GM23338 (cell line): ENCODE measurements at regions not wholly inside any gene's neighbourhood (a gene's known extent, or its start where the extent isn't known, plus 50 kb on each side); places are given as distances from the start of the nearest gene placed in this dataset.

Experiments used
- ATAC-seq: fragments of 200-7000 bp; cut with Tn5 transposase; 3 replicates; pipeline ENCODE4 v1.9.1; 2020
- DNase-seq: peaks from one replicate; pipeline ENCODE4 v3.0.0-alpha.2; 2015; ENCODE audit warnings: low spot score
- H2AFZ ChIP-seq: fragments of 200-600 bp; sonication (generic); 2 replicates; pipeline ENCODE4 v1.8.0; 2016; ENCODE audit warnings: antibody characterized with exemption, mild to moderate bottlenecking, moderate library complexity
- H3F3A ChIP-seq: fragments of 200-600 bp; sonication (generic); replicated peaks from 2 replicates; pipeline ENCODE4 v1.8.0; 2017; ENCODE audit warnings: antibody characterized with exemption, mixed run types, low read depth
- H3K27ac ChIP-seq: fragments of 200-600 bp; sonication (generic); 2 replicates; pipeline ENCODE4 v1.6.1; 2016; ENCODE audit warnings: low read depth
- H3K27me3 ChIP-seq: fragments of 200-600 bp; sonication (generic); 2 replicates; pipeline ENCODE4 v1.8.0; 2016; ENCODE audit warnings: mild to moderate bottlenecking, mixed run types, moderate library complexity; ENCODE audit not compliant: insufficient read depth
- H3K36me3 ChIP-seq: fragments of 200-600 bp; sonication (generic); 2 replicates; pipeline ENCODE4 v1.8.0; 2016; ENCODE audit warnings: mild to moderate bottlenecking; ENCODE audit not compliant: insufficient read depth
- H3K4me1 ChIP-seq: fragments of 200-600 bp; sonication (generic); 2 replicates; pipeline ENCODE4 v1.8.0; 2016; ENCODE audit warnings: mild to moderate bottlenecking, moderate library complexity; ENCODE audit not compliant: insufficient read depth
- H3K4me2 ChIP-seq: fragments of 200-600 bp; sonication (generic); 2 replicates; pipeline ENCODE4 v1.7.1; 2017; ENCODE audit warnings: mixed run types
- H3K4me3 ChIP-seq: fragments of 200-600 bp; sonication (generic); 2 replicates; pipeline ENCODE4 v1.6.1; 2016; ENCODE audit warnings: mixed run types
- H3K79me2 ChIP-seq: fragments of 200-600 bp; sonication (generic); replicated peaks from 2 replicates; pipeline ENCODE4 v1.8.0; 2017; ENCODE audit warnings: mild to moderate bottlenecking; ENCODE audit not compliant: insufficient read depth
- H3K9me2 ChIP-seq: fragments of 200-600 bp; sonication (generic); 2 replicates; pipeline ENCODE4 v1.8.0; 2017; ENCODE audit not compliant: insufficient read depth
- H4K20me1 ChIP-seq: fragments of 200-600 bp; sonication (generic); replicated peaks from 2 replicates; pipeline ENCODE4 v1.8.0; 2017; ENCODE audit warnings: mild to moderate bottlenecking; ENCODE audit not compliant: insufficient read depth
- H3K27ac Mint-ChIP-seq: 2 replicates; pipeline ENCODE4 v1.8.0; 2020; ENCODE audit warnings: inconsistent platforms, mild to moderate bottlenecking, moderate library complexity, mixed read lengths
- H3K27me3 Mint-ChIP-seq: 3 replicates; pipeline ENCODE4 v1.8.0; 2022; ENCODE audit warnings: low read depth, mild to moderate bottlenecking, moderate library complexity, mixed read lengths, inconsistent platforms; ENCODE audit not compliant: insufficient read depth, poor library complexity
- H3K36me3 Mint-ChIP-seq: 3 replicates; pipeline ENCODE4 v1.8.0; 2021; ENCODE audit warnings: low read depth, mild to moderate bottlenecking, inconsistent platforms, moderate library complexity, mixed read lengths
- H3K4me1 Mint-ChIP-seq: 3 replicates; pipeline ENCODE4 v1.8.0; 2020; ENCODE audit warnings: mild to moderate bottlenecking, inconsistent platforms, mixed read lengths
- H3K4me3 Mint-ChIP-seq: 3 replicates; pipeline ENCODE4 v1.8.0; 2021; ENCODE audit warnings: moderate library complexity, mild to moderate bottlenecking, inconsistent platforms, mixed read lengths
- H3K9me3 Mint-ChIP-seq: 3 replicates; pipeline ENCODE4 v1.8.0; 2020; ENCODE audit warnings: moderate library complexity, mild to moderate bottlenecking, inconsistent platforms, mixed read lengths
- EZH2 ChIP-seq: fragments of 200-600 bp; sonication (generic); IDR thresholded peaks from one replicate; pipeline ENCODE4 v1.8.0; 2017; ENCODE audit warnings: antibody characterized with exemption, mild to moderate bottlenecking, low read depth; ENCODE audit not compliant: unreplicated experiment
- JUNB ChIP-seq: IDR thresholded peaks from one replicate; pipeline ENCODE4 v1.6.1; 2016; ENCODE audit warnings: antibody characterized with exemption; ENCODE audit not compliant: unreplicated experiment
- NANOG ChIP-seq: IDR thresholded peaks from 2 replicates; pipeline ENCODE4 v1.6.1; 2016; ENCODE audit warnings: antibody characterized with exemption, borderline replicate concordance
- TF ChIP-seq, protein P1 (sequence below): fragments of 250-450 bp; sonication (Bioruptor Pico); IDR thresholded peaks from 2 replicates; pipeline ENCODE4 v1.5.0; 2020; ENCODE audit warnings: mild to moderate bottlenecking, moderate library complexity
- TF ChIP-seq, protein P2 (sequence below): IDR thresholded peaks from 2 replicates; pipeline ENCODE4 v1.6.1; 2016; ENCODE audit warnings: antibody characterized with exemption
- TF ChIP-seq, protein P3 (sequence below): IDR thresholded peaks from one replicate; pipeline ENCODE4 v1.6.1; 2018; ENCODE audit warnings: antibody characterized with exemption; ENCODE audit not compliant: unreplicated experiment

DNA sequence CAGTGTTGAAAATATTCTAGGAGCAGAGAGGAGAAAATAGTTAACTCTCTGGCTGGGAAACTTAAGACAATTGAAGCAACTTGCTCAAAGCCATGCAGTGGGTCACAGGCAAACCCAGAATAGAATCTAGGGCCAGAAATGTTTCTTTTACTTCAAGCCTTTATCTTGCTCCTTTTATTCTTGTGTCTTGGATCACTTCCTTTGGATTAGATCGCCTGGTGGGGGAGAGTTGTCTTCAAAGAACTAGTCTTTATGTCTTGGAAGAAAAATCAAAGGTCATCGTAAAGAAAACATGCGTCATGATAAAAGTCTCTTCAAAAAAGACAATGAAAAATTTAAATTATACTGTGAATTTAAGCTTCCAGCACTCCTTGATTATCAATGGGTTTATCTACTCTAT lies 493.6 kb upstream of the USP24 start:
- peaks cover 20% of the 10 kb centered on the region for H3K4me1 Mint-ChIP-seq
- no peaks in the 10 kb centered on the region for H4K20me1 ChIP-seq
- peaks cover 2% of the 10 kb centered on the region for H3K27me3 Mint-ChIP-seq
- no peak overlapping the region for H3K4me2 ChIP-seq
- no peak overlapping the region for H3K27ac ChIP-seq
- no peaks in the 10 kb centered on the region for H3F3A ChIP-seq
- no peaks in the 10 kb centered on the region for H3K27me3 ChIP-seq
- H3K27ac Mint-ChIP-seq = no peak overlapping the region
- H3K79me2 ChIP-seq = no peaks in the 10 kb centered on the region
- no peak overlapping the region for H3K4me3 Mint-ChIP-seq
- ATAC-seq (no peak), DNase-seq (no peak)
- H3K4me3 ChIP-seq = no peak overlapping the region
- H3K9me3 Mint-ChIP-seq = no peaks in the 10 kb centered on the region
- no peaks in the 10 kb centered on the region for H3K36me3 ChIP-seq
- peaks cover 18% of the 10 kb centered on the region for H3K4me1 ChIP-seq
- no peaks in the 10 kb centered on the region for H3K36me3 Mint-ChIP-seq
- TF ChIP-seq, protein P1, sequence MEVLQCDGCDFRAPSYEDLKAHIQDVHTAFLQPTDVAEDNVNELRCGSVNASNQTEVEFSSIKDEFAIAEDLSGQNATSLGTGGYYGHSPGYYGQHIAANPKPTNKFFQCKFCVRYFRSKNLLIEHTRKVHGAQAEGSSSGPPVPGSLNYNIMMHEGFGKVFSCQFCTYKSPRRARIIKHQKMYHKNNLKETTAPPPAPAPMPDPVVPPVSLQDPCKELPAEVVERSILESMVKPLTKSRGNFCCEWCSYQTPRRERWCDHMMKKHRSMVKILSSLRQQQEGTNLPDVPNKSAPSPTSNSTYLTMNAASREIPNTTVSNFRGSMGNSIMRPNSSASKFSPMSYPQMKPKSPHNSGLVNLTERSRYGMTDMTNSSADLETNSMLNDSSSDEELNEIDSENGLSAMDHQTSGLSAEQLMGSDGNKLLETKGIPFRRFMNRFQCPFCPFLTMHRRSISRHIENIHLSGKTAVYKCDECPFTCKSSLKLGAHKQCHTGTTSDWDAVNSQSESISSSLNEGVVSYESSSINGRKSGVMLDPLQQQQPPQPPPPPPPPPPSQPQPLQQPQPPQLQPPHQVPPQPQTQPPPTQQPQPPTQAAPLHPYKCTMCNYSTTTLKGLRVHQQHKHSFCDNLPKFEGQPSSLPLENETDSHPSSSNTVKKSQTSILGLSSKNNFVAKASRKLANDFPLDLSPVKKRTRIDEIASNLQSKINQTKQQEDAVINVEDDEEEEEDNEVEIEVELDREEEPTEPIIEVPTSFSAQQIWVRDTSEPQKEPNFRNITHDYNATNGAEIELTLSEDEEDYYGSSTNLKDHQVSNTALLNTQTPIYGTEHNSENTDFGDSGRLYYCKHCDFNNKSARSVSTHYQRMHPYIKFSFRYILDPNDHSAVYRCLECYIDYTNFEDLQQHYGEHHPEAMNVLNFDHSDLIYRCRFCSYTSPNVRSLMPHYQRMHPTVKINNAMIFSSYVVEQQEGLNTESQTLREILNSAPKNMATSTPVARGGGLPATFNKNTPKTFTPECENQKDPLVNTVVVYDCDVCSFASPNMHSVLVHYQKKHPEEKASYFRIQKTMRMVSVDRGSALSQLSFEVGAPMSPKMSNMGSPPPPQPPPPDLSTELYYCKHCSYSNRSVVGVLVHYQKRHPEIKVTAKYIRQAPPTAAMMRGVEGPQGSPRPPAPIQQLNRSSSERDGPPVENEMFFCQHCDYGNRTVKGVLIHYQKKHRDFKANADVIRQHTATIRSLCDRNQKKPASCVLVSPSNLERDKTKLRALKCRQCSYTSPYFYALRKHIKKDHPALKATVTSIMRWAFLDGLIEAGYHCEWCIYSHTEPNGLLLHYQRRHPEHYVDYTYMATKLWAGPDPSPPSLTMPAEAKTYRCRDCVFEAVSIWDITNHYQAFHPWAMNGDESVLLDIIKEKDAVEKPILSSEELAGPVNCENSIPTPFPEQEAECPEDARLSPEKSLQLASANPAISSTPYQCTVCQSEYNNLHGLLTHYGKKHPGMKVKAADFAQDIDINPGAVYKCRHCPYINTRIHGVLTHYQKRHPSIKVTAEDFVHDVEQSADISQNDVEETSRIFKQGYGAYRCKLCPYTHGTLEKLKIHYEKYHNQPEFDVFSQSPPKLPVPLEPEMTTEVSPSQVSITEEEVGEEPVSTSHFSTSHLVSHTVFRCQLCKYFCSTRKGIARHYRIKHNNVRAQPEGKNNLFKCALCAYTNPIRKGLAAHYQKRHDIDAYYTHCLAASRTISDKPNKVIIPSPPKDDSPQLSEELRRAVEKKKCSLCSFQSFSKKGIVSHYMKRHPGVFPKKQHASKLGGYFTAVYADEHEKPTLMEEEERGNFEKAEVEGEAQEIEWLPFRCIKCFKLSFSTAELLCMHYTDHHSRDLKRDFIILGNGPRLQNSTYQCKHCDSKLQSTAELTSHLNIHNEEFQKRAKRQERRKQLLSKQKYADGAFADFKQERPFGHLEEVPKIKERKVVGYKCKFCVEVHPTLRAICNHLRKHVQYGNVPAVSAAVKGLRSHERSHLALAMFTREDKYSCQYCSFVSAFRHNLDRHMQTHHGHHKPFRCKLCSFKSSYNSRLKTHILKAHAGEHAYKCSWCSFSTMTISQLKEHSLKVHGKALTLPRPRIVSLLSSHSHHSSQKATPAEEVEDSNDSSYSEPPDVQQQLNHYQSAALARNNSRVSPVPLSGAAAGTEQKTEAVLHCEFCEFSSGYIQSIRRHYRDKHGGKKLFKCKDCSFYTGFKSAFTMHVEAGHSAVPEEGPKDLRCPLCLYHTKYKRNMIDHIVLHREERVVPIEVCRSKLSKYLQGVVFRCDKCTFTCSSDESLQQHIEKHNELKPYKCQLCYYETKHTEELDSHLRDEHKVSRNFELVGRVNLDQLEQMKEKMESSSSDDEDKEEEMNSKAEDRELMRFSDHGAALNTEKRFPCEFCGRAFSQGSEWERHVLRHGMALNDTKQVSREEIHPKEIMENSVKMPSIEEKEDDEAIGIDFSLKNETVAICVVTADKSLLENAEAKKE = no peak
- peaks cover 18% of the 10 kb centered on the region for H3K9me2 ChIP-seq
- H2AFZ ChIP-seq = no peak overlapping the region

DNA sequence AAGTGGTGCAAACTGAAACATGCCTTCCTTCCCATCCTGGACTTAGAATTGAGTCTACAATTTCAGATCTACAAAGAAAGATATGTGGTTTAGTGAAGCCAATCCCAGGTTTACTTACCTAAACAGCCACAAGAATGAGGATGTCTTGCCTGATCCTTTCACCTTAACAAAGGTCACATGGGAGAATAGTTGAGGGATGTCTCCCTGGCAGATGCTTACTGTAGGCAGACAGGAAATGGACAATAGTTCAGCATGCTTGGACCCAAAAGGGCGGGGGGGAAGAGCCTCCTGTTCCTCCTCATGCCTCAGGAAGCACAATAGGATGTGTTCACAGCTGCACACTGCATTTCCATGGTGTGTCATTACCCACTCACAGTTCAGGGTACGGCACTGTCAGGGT lies 492.7 kb upstream of the USP24 start:
- Mint-ChIP-seq H3K4me3 (no peak overlapping the region), H3K27ac (no peak overlapping the region), H3K4me1 (peaks cover 20% of the 10 kb centered on the region), H3K36me3 (no peaks in the 10 kb centered on the region), H3K9me3 (no peaks in the 10 kb centered on the region), H3K27me3 (peaks cover 2% of the 10 kb centered on the region)
- Histone ChIP-seq H3K27ac (no peak overlapping the region), H3K27me3 (no peaks in the 10 kb centered on the region), H4K20me1 (no peaks in the 10 kb centered on the region), H3K9me2 (peaks cover 13% of the 10 kb centered on the region; the same call in 1 of the 2 replicates), H3K36me3 (no peaks in the 10 kb centered on the region), H3K79me2 (no peaks in the 10 kb centered on the region), H3K4me2 (no peak overlapping the region), H2AFZ (no peak overlapping the region), H3K4me3 (no peak overlapping the region), H3K4me1 (peaks cover 18% of the 10 kb centered on the region), H3F3A (no peaks in the 10 kb centered on the region)
- no peak for DNase-seq
- no peak for ATAC-seq
- TF ChIP-seq NANOG (no peak), JUNB (no peak), EZH2 (no peak)
- TF ChIP-seq, protein P2, sequence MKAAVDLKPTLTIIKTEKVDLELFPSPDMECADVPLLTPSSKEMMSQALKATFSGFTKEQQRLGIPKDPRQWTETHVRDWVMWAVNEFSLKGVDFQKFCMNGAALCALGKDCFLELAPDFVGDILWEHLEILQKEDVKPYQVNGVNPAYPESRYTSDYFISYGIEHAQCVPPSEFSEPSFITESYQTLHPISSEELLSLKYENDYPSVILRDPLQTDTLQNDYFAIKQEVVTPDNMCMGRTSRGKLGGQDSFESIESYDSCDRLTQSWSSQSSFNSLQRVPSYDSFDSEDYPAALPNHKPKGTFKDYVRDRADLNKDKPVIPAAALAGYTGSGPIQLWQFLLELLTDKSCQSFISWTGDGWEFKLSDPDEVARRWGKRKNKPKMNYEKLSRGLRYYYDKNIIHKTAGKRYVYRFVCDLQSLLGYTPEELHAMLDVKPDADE = no peak
- TF ChIP-seq, protein P3, sequence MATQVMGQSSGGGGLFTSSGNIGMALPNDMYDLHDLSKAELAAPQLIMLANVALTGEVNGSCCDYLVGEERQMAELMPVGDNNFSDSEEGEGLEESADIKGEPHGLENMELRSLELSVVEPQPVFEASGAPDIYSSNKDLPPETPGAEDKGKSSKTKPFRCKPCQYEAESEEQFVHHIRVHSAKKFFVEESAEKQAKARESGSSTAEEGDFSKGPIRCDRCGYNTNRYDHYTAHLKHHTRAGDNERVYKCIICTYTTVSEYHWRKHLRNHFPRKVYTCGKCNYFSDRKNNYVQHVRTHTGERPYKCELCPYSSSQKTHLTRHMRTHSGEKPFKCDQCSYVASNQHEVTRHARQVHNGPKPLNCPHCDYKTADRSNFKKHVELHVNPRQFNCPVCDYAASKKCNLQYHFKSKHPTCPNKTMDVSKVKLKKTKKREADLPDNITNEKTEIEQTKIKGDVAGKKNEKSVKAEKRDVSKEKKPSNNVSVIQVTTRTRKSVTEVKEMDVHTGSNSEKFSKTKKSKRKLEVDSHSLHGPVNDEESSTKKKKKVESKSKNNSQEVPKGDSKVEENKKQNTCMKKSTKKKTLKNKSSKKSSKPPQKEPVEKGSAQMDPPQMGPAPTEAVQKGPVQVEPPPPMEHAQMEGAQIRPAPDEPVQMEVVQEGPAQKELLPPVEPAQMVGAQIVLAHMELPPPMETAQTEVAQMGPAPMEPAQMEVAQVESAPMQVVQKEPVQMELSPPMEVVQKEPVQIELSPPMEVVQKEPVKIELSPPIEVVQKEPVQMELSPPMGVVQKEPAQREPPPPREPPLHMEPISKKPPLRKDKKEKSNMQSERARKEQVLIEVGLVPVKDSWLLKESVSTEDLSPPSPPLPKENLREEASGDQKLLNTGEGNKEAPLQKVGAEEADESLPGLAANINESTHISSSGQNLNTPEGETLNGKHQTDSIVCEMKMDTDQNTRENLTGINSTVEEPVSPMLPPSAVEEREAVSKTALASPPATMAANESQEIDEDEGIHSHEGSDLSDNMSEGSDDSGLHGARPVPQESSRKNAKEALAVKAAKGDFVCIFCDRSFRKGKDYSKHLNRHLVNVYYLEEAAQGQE = no peak
